ENCODE measurements at regions not wholly inside any gene's neighbourhood (a gene's known extent, or its start where the extent isn't known, plus 50 kb on each side); places are given as distances from the start of the nearest gene placed in this dataset.
A peak's percentile ranks its signal among the peaks of the same experiment; 100 is the strongest.

- DNase-seq (ENCODE audit: low read depth): no peak
These were observed 156.3 kb upstream of the NOCT start for GRCh38 chr4:138859254-138859653.

- DNase-seq (ENCODE audit: low read depth): no peak
These were observed 157.2 kb upstream of the NOCT start for GRCh38 chr4:138858419-138858818.

GRCh38 chr4:138857416-138857815 lies 158.2 kb upstream of the NOCT start:
- DNase-seq (ENCODE audit: low read depth): no peak

- DNase-seq (ENCODE audit: low read depth): no peak
These were observed 162.9 kb upstream of the NOCT start for GRCh38 chr4:138852681-138853080.

- no peak for DNase-seq (ENCODE audit: low read depth)
These were observed 163.9 kb upstream of the NOCT start for GRCh38 chr4:138851391-138852335.

- no peak for DNase-seq (ENCODE audit: low read depth)
These were observed 169.9 kb upstream of the NOCT start for GRCh38 chr4:138845664-138846063.

- DNase-seq (ENCODE audit: low read depth): peak; percentile 7
These were observed 170.5 kb upstream of the NOCT start for GRCh38 chr4:138845054-138845453.

GRCh38 chr4:138843616-138844015 lies 172.0 kb upstream of the NOCT start:
- no peak for DNase-seq (ENCODE audit: low read depth)

GRCh38 chr4:138841343-138841742 lies 174.2 kb upstream of the NOCT start:
- no peak for DNase-seq (ENCODE audit: low read depth)

- no peak for DNase-seq (ENCODE audit: low read depth)
These were observed 177.3 kb upstream of the NOCT start for GRCh38 chr4:138838251-138838650.

GRCh38 chr4:138835832-138836533 lies 179.6 kb upstream of the NOCT start:
- peak; percentile 6 for DNase-seq (ENCODE audit: low read depth)

- no peak for DNase-seq (ENCODE audit: low read depth)
These were observed 181.6 kb upstream of the NOCT start for GRCh38 chr4:138833974-138834373.

GRCh38 chr4:138832563-138832962 lies 183.0 kb upstream of the NOCT start:
- no peak for DNase-seq (ENCODE audit: low read depth)

GRCh38 chr4:138831948-138832347 lies 183.6 kb upstream of the NOCT start:
- no peak for DNase-seq (ENCODE audit: low read depth)

GRCh38 chr4:138828926-138829325 lies 186.7 kb upstream of the NOCT start:
- no peak for DNase-seq (ENCODE audit: low read depth)

- DNase-seq (ENCODE audit: low read depth): no peak
These were observed 188.8 kb upstream of the NOCT start for GRCh38 chr4:138826754-138827153.

GRCh38 chr4:138826322-138826721 lies 189.3 kb upstream of the NOCT start:
- DNase-seq (ENCODE audit: low read depth): no peak

- no peak for DNase-seq (ENCODE audit: low read depth)
These were observed 194.2 kb upstream of the NOCT start for GRCh38 chr4:138821331-138821730.

GRCh38 chr4:138816875-138817274 lies 198.7 kb upstream of the NOCT start:
- DNase-seq (ENCODE audit: low read depth): no peak

GRCh38 chr4:138815811-138816210 lies 199.8 kb upstream of the NOCT start:
- no peak for DNase-seq (ENCODE audit: low read depth)

- DNase-seq (ENCODE audit: low read depth): no peak
These were observed 209.8 kb upstream of the NOCT start for GRCh38 chr4:138805736-138806135.

GRCh38 chr4:138804711-138805110 lies 210.9 kb upstream of the NOCT start:
- DNase-seq (ENCODE audit: low read depth): no peak

- no peak for DNase-seq (ENCODE audit: low read depth)
These were observed 212.5 kb upstream of the NOCT start for GRCh38 chr4:138803051-138803450.
